ENCODE measurements at regions not wholly inside any gene's neighbourhood (a gene's known extent, or its start where the extent isn't known, plus 50 kb on each side); places are given as distances from the start of the nearest gene placed in this dataset.

GRCh38 chr2:191522478-191523120 is 155.3 kb upstream of the NABP1 start:
- Mint-ChIP-seq H3K27ac (no peak overlapping the region), H3K36me3 (ENCODE audit: low read depth) (no peaks in the 10 kb centered on the region), H3K9me3 (no peaks in the 10 kb centered on the region), H3K27me3 (no peaks in the 10 kb centered on the region), H3K4me1 (ENCODE audit: low read depth) (no peaks in the 10 kb centered on the region), H3K4me3 (no peak overlapping the region)
- Histone ChIP-seq H3K4me1 (ENCODE audit: insufficient read depth, low read length) (no peaks in the 10 kb centered on the region), H3K36me3 (ENCODE audit: insufficient read depth, low read length) (no peaks in the 10 kb centered on the region), H3K9me3 (ENCODE audit: control insufficient read depth in 1 of 2, insufficient read depth in 1 of 2, low read length in 2 of 2) (no peaks in the 10 kb centered on the region), H3K27me3 (ENCODE audit: control insufficient read depth in 1 of 2, insufficient read depth in 2 of 2, low read length in 2 of 2) (no peaks in the 10 kb centered on the region), H3K27ac (ENCODE audit: low read depth in 1 of 2, low read length in 2 of 2) (no peak overlapping the region), H3K4me3 (ENCODE audit: low read length) (no peak overlapping the region)
- CTCF ChIA-PET, result interaction anchor here (1.6 kb wide), 2 partner anchors 357 to 358 kb away, joined by 6 to 22 read pairs; no protein-coding TSS in a partner anchor
- TF ChIP-seq CTCF (IDR thresholded peaks at IDR 0.05), result no peak
- POLR2A ChIA-PET, result no interaction called here
- ATAC-seq (ENCODE audit: poor library complexity) (no peak), DNase-seq (no peak)
- intact Hi-C loops (cut with DNase I, micrococcal nuclease), result loop anchor here in 1 of 2 experiments (1.0 to 2.0 kb wide), 3 partner anchors 356 to 738 kb away; no protein-coding TSS in a partner anchor

GRCh38 chr2:191526091-191526490 is 151.8 kb upstream of the NABP1 start:
- H3K27ac ChIP-seq (ENCODE audit: low read depth in 1 of 2, low read length in 2 of 2), result no peak overlapping the region
- no peaks in the 10 kb centered on the region for H3K4me1 ChIP-seq (ENCODE audit: insufficient read depth, low read length)
- ATAC-seq (ENCODE audit: poor library complexity) (no peak), DNase-seq (no peak)
- H3K36me3 ChIP-seq (ENCODE audit: insufficient read depth, low read length), result no peaks in the 10 kb centered on the region
- H3K36me3 Mint-ChIP-seq (ENCODE audit: low read depth), result no peaks in the 10 kb centered on the region
- no peak overlapping the region for H3K4me3 Mint-ChIP-seq
- H3K27ac Mint-ChIP-seq, result no peak overlapping the region
- no peaks in the 10 kb centered on the region for H3K27me3 Mint-ChIP-seq
- no peak for TF ChIP-seq CTCF (IDR thresholded peaks at IDR 0.05)
- H3K9me3 Mint-ChIP-seq, result no peaks in the 10 kb centered on the region
- POLR2A ChIA-PET, result no interaction called here
- CTCF ChIA-PET, result no interaction called here
- no peaks in the 10 kb centered on the region for H3K27me3 ChIP-seq (ENCODE audit: control insufficient read depth in 1 of 2, insufficient read depth in 2 of 2, low read length in 2 of 2)
- H3K4me1 Mint-ChIP-seq (ENCODE audit: low read depth), result no peaks in the 10 kb centered on the region
- no peaks in the 10 kb centered on the region for H3K9me3 ChIP-seq (ENCODE audit: control insufficient read depth in 1 of 2, insufficient read depth in 1 of 2, low read length in 2 of 2)
- intact Hi-C loops (cut with DNase I, micrococcal nuclease), result no loop called here
- no peak overlapping the region for H3K4me3 ChIP-seq (ENCODE audit: low read length)

GRCh38 chr2:191526536-191526935 is 151.4 kb upstream of the NABP1 start:
- ATAC-seq (ENCODE audit: poor library complexity) (no peak), DNase-seq (no peak)
- Histone ChIP-seq H3K27me3 (ENCODE audit: control insufficient read depth in 1 of 2, insufficient read depth in 2 of 2, low read length in 2 of 2) (no peaks in the 10 kb centered on the region), H3K9me3 (ENCODE audit: control insufficient read depth in 1 of 2, insufficient read depth in 1 of 2, low read length in 2 of 2) (no peaks in the 10 kb centered on the region), H3K4me1 (ENCODE audit: insufficient read depth, low read length) (no peaks in the 10 kb centered on the region), H3K27ac (ENCODE audit: low read depth in 1 of 2, low read length in 2 of 2) (no peak overlapping the region), H3K4me3 (ENCODE audit: low read length) (no peak overlapping the region), H3K36me3 (ENCODE audit: insufficient read depth, low read length) (no peaks in the 10 kb centered on the region)
- Mint-ChIP-seq H3K9me3 (no peaks in the 10 kb centered on the region), H3K36me3 (ENCODE audit: low read depth) (no peaks in the 10 kb centered on the region), H3K27ac (no peak overlapping the region), H3K4me1 (ENCODE audit: low read depth) (no peaks in the 10 kb centered on the region), H3K4me3 (no peak overlapping the region), H3K27me3 (no peaks in the 10 kb centered on the region)
- POLR2A ChIA-PET, result no interaction called here
- intact Hi-C loops (cut with DNase I, micrococcal nuclease), result no loop called here
- TF ChIP-seq CTCF (IDR thresholded peaks at IDR 0.05), result no peak
- CTCF ChIA-PET, result no interaction called here

Measured in CD4-positive, alpha-beta T cell (primary cell).